ENCODE measurements at regions not wholly inside any gene's neighbourhood (a gene's known extent, or its start where the extent isn't known, plus 50 kb on each side); places are given as distances from the start of the nearest gene placed in this dataset.

DNA sequence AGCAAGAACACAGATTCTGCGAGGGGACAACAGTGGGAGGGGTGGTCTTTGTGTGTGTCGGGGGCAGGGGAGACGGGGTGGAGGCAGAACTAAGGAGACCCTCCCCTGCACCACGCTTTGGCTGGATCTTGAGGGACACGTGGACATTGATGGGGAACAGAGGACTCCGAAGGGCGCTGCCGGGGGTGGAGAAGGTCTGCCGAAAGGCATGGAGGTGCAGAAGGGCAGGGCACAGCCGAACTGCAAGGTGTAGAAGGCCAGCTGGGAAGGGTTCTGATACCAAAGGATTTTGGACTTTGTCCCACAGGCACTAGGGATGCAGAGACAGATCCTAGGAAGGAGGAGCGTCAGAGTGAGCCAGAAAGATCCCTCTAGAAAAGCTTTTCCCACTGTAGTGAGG is 107.7 kb upstream of the SYT13 start:
- TF ChIP-seq EZH2phosphoT487 (IDR thresholded peaks at IDR 0.05; ENCODE audit: borderline replicate concordance, low read depth, low read length), result no peak
- TF ChIP-seq, protein P1, sequence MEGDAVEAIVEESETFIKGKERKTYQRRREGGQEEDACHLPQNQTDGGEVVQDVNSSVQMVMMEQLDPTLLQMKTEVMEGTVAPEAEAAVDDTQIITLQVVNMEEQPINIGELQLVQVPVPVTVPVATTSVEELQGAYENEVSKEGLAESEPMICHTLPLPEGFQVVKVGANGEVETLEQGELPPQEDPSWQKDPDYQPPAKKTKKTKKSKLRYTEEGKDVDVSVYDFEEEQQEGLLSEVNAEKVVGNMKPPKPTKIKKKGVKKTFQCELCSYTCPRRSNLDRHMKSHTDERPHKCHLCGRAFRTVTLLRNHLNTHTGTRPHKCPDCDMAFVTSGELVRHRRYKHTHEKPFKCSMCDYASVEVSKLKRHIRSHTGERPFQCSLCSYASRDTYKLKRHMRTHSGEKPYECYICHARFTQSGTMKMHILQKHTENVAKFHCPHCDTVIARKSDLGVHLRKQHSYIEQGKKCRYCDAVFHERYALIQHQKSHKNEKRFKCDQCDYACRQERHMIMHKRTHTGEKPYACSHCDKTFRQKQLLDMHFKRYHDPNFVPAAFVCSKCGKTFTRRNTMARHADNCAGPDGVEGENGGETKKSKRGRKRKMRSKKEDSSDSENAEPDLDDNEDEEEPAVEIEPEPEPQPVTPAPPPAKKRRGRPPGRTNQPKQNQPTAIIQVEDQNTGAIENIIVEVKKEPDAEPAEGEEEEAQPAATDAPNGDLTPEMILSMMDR (conservative IDR thresholded peaks at IDR 0.05; ENCODE audit: low read length), result no peak
